Body of pancreas (tissue), 4 donors: ENCODE measurements at regions not wholly inside any gene's neighbourhood (a gene's known extent, or its start where the extent isn't known, plus 50 kb on each side); places are given as distances from the start of the nearest gene placed in this dataset.

Source experiments
- ATAC-seq: fragments of 150-250 bp; one replicate; pipeline ENCODE4 v1.9.1; 2016
- DNase-seq, 4 donors: peaks; one replicate each; pipeline ENCODE4 v3.0.0-alpha.2; 2019
- H3K27ac ChIP-seq, 4 donors: fragments of 200-600 bp; sonication (generic); 1 replicate in 3 of 4; 2 replicates in 1 of 4; pipeline versions ENCODE4 v1.5.1 to v1.6.1; 2016 to 2019; ENCODE audit warnings: mild to moderate bottlenecking in 1 of 4, mixed read lengths in 1 of 4, moderate library complexity in 1 of 4
- H3K27me3 ChIP-seq, 2 donors: fragments of 200-600 bp; sonication (generic); one replicate each; pipeline ENCODE4 v1.6.0; 2016; ENCODE audit warnings: mild to moderate bottlenecking in 1 of 2
- H3K36me3 ChIP-seq, 2 donors: fragments of 200-600 bp; sonication (generic); replicated peaks in 1 of 2; 2 replicates each; pipeline ENCODE4 v1.5.1; 2016; ENCODE audit warnings: low read depth in 2 of 2; ENCODE audit not compliant: insufficient read depth in 1 of 2
- H3K4me1 ChIP-seq: fragments of 200-600 bp; sonication (generic); one replicate; pipeline ENCODE4 v1.6.0; 2016
- H3K4me3 ChIP-seq, 2 donors: fragments of 200-600 bp; sonication (generic); 1 replicate in 1 of 2; 2 replicates in 1 of 2; pipeline ENCODE4 v1.5.1; 2016 to 2019
- H3K9me3 ChIP-seq, 3 donors: fragments of 200-600 bp; sonication (generic); 1 replicate in 2 of 3; 2 replicates in 1 of 3; pipeline ENCODE4 v1.5.1; 2016
- POLR2A ChIP-seq, 3 donors: fragments of 450-650 bp; IDR thresholded peaks; one replicate each; pipeline ENCODE4 v1.6.1; 2016; ENCODE audit warnings: antibody characterized with exemption in 3 of 3, mild to moderate bottlenecking in 2 of 3
- WGBS, 2 donors: methylation state at CpG; one replicate each; pipeline ENCODE4 v1.1.5; 2017; 5-methylcytosine and 5-hydroxymethylcytosine counted together
- intact Hi-C: fragments of 100-400 bp; cut with DNase I; formaldehyde crosslinking; loops from one replicate; pipeline ENCODE4 v1.15.1; 2023
- TF ChIP-seq, protein P1 (sequence below), 7 experiments: fragments of 450-650 bp in 4 of 7; fragments of 200-600 bp in 3 of 7; sonication (generic) in 3 of 7; IDR thresholded peaks; one replicate each; pipeline ENCODE4 v1.5.1; 2016 to 2019; ENCODE audit warnings: antibody characterized with exemption in 7 of 7

- no peak for DNase-seq
- Histone ChIP-seq H3K27ac (no peak overlapping the region), H3K9me3 (no peaks in the 10 kb centered on the region), H3K27me3 (no peaks in the 10 kb centered on the region), H3K36me3 (no peaks in the 10 kb centered on the region), H3K4me3 (no peak overlapping the region), H3K4me1 (no peaks in the 10 kb centered on the region)
- TF ChIP-seq POLR2A (IDR thresholded peaks at IDR 0.05), result no peak
- TF ChIP-seq, protein P1, sequence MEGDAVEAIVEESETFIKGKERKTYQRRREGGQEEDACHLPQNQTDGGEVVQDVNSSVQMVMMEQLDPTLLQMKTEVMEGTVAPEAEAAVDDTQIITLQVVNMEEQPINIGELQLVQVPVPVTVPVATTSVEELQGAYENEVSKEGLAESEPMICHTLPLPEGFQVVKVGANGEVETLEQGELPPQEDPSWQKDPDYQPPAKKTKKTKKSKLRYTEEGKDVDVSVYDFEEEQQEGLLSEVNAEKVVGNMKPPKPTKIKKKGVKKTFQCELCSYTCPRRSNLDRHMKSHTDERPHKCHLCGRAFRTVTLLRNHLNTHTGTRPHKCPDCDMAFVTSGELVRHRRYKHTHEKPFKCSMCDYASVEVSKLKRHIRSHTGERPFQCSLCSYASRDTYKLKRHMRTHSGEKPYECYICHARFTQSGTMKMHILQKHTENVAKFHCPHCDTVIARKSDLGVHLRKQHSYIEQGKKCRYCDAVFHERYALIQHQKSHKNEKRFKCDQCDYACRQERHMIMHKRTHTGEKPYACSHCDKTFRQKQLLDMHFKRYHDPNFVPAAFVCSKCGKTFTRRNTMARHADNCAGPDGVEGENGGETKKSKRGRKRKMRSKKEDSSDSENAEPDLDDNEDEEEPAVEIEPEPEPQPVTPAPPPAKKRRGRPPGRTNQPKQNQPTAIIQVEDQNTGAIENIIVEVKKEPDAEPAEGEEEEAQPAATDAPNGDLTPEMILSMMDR (IDR thresholded peaks at IDR 0.05), result no peak
- WGBS, 2 donors, result 44 to 65% methylated on average over 4 of the region's 4 CpGs
- intact Hi-C loops, result no loop called here
- ATAC-seq, result no peak
These were observed 650.4 kb downstream of the RNF144A start for GRCh38 chr2:7567646-7568045.

GRCh38 chr2:7570247-7570646 is 653.0 kb downstream of the RNF144A start:
- TF ChIP-seq, protein P1 (IDR thresholded peaks at IDR 0.05), result no peak
- no peak for TF ChIP-seq POLR2A (IDR thresholded peaks at IDR 0.05)
- no peak for ATAC-seq
- H3K27ac ChIP-seq, result no peak overlapping the region
- H3K4me3 ChIP-seq, result no peak overlapping the region
- no peaks in the 10 kb centered on the region for H3K27me3 ChIP-seq
- no peaks in the 10 kb centered on the region for H3K36me3 ChIP-seq
- no peak for DNase-seq
- no peaks in the 10 kb centered on the region for H3K9me3 ChIP-seq
- intact Hi-C loops, result no loop called here
- WGBS, 2 donors, result 68 to 74% methylated on average over 3 of the region's 3 CpGs
- no peaks in the 10 kb centered on the region for H3K4me1 ChIP-seq

- Histone ChIP-seq H3K9me3 (no peaks in the 10 kb centered on the region), H3K36me3 (no peaks in the 10 kb centered on the region), H3K27ac (no peak overlapping the region), H3K27me3 (no peaks in the 10 kb centered on the region), H3K4me1 (no peaks in the 10 kb centered on the region), H3K4me3 (no peak overlapping the region)
- TF ChIP-seq POLR2A (IDR thresholded peaks at IDR 0.05), result no peak
- TF ChIP-seq, protein P1 (IDR thresholded peaks at IDR 0.05), result no peak
- 100% methylated on average over 1 of the region's 1 CpG for WGBS, 2 donors
- intact Hi-C loops, result no loop called here
- DNase-seq (no peak), ATAC-seq (no peak)
These were observed 654.5 kb downstream of the RNF144A start for GRCh38 chr2:7571701-7572100.

DNA sequence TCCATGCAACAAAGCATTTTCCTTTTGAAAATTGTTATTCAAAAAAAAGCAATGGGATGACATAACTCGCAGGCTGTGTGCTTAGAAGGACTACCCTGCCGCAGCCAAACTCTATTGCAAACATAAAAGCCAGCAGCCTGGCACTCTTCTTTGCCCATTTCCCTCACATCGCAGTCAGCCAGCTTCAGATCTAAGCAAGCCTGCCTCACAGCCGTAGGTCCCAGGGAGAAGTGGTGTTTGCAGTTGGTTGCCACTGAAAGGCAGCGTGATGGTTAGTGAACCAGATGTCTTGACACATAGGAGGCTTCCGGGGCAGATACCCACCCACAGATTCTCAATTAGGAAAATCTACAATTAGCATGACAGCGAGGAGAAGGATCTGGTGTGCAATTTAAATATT is 655.2 kb downstream of the RNF144A start:
- H3K36me3 ChIP-seq, result no peaks in the 10 kb centered on the region
- intact Hi-C loops, result no loop called here
- DNase-seq, result no peak
- H3K27ac ChIP-seq, result no peak overlapping the region
- TF ChIP-seq, protein P1 (IDR thresholded peaks at IDR 0.05), result no peak
- no peak for TF ChIP-seq POLR2A (IDR thresholded peaks at IDR 0.05)
- H3K9me3 ChIP-seq, result no peaks in the 10 kb centered on the region
- H3K4me1 ChIP-seq, result no peaks in the 10 kb centered on the region
- no peaks in the 10 kb centered on the region for H3K27me3 ChIP-seq
- WGBS, 2 donors, result 78 to 86% methylated on average over 7 of the region's 7 CpGs
- H3K4me3 ChIP-seq, result no peak overlapping the region
- no peak for ATAC-seq

DNA sequence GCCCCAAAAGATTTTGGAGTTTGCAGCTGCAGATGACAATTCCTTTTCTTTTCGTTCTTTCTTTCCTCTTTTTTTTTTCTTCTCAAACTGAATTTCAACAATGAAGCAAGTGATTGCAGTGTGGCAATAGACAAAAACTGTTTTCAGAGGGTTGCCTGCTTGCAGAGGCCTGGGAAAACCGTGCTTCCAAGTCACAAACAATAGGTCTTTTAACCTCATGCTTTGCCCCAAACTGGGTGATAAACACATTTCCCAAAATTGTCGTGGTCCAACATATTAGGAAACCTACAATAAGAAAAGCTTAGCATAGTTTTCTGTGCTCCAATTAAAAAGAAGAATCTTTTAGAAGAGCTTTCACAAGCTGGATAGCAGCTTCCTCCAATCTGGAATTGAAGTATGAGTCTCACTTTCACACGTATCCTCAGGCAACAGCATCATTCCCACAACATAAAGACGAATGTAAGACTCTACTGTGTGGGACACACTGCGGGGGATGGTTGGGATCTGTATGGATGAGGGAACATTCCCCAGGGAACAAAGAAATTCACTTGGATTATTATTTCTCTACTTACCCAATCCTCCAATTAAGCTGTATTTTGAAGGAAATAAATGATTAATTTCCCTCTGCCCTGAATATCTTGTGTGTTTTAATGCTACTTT is 656.1 kb downstream of the RNF144A start:
- no peak for DNase-seq
- TF ChIP-seq POLR2A (IDR thresholded peaks at IDR 0.05), result no peak
- TF ChIP-seq, protein P1 (IDR thresholded peaks at IDR 0.05), result no peak
- no peaks in the 10 kb centered on the region for H3K9me3 ChIP-seq
- ATAC-seq, result no peak
- H3K36me3 ChIP-seq, result no peaks in the 10 kb centered on the region
- no peak overlapping the region for H3K27ac ChIP-seq
- no peak overlapping the region for H3K4me3 ChIP-seq
- H3K27me3 ChIP-seq, result no peaks in the 10 kb centered on the region
- intact Hi-C loops, result no loop called here
- no peaks in the 10 kb centered on the region for H3K4me1 ChIP-seq
- WGBS, 2 donors, result 55 to 59% methylated on average over 6 of the region's 6 CpGs
